ENCODE measurements at regions not wholly inside any gene's neighbourhood (a gene's known extent, or its start where the extent isn't known, plus 50 kb on each side); places are given as distances from the start of the nearest gene placed in this dataset.

DNA sequence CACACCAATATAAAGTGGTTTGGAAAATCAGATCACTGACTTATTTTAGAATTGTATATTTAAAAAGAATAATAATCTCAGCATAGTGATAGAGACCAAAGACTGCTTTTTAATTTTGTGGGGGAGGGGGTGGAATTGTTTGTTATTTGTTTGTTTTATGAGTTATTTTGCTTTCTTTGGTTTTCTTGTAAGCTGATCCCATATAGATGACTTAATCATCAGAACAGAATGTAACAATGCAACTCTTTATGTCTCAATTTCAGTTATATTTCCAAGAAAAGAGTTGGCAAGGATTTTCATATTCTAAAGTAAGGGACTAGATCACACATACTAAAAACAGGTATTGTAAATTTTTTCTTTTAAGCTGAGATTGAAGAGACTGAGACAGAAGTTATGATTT lies 984.9 kb downstream of the TLE4 start:
- Histone ChIP-seq H3K36me3 (ENCODE audit: control insufficient read depth, insufficient read depth, low read length) (no peaks in the 10 kb centered on the region), H3K27ac (ENCODE audit: low read length) (no peak overlapping the region), H3K4me1 (ENCODE audit: control insufficient read depth, insufficient read depth, low read length) (no peaks in the 10 kb centered on the region), H3K9me3 (ENCODE audit: control insufficient read depth, insufficient read depth, low read depth, low read length) (no peaks in the 10 kb centered on the region), H3K4me3 (ENCODE audit: low read depth in 2 of 2, low read length in 2 of 2) (no peak overlapping the region), H3K27me3 (ENCODE audit: control insufficient read depth, insufficient read depth, low read length) (no peaks in the 10 kb centered on the region)
- ChIA-PET CTCF (interaction anchor here (0.7 kb wide), 1 partner anchor 34 kb away, joined by 3 read pairs; no protein-coding TSS in a partner anchor), POLR2A (no interaction called here)
- DNase-seq (ENCODE audit: low read depth, low spot score) (no peak), ATAC-seq (no peak)
- intact Hi-C loops (cut with micrococcal nuclease; ENCODE audit: unreplicated experiment) = no loop called here
- BruUV-seq (replicated peaks) = no TSS peak
- in situ Hi-C loops (cut with HindIII; ENCODE audit: low pct_unique_long_range_greater_than_20kb, low sequenced_read_pairs) = no loop called here
- TF ChIP-seq SIN3A (IDR thresholded peaks at IDR 0.05; ENCODE audit: borderline replicate concordance, insufficient read depth, low read depth, low read length) (no peak), POLR2AphosphoS5 (IDR thresholded peaks at IDR 0.05; ENCODE audit: low read depth, low read length) (no peak), TCF7L2 (IDR thresholded peaks at IDR 0.05; ENCODE audit: low read depth, low read length) (no peak)
- TF ChIP-seq, protein P1, sequence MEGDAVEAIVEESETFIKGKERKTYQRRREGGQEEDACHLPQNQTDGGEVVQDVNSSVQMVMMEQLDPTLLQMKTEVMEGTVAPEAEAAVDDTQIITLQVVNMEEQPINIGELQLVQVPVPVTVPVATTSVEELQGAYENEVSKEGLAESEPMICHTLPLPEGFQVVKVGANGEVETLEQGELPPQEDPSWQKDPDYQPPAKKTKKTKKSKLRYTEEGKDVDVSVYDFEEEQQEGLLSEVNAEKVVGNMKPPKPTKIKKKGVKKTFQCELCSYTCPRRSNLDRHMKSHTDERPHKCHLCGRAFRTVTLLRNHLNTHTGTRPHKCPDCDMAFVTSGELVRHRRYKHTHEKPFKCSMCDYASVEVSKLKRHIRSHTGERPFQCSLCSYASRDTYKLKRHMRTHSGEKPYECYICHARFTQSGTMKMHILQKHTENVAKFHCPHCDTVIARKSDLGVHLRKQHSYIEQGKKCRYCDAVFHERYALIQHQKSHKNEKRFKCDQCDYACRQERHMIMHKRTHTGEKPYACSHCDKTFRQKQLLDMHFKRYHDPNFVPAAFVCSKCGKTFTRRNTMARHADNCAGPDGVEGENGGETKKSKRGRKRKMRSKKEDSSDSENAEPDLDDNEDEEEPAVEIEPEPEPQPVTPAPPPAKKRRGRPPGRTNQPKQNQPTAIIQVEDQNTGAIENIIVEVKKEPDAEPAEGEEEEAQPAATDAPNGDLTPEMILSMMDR (IDR thresholded peaks at IDR 0.05) = no peak
- TF ChIP-seq, protein P2, sequence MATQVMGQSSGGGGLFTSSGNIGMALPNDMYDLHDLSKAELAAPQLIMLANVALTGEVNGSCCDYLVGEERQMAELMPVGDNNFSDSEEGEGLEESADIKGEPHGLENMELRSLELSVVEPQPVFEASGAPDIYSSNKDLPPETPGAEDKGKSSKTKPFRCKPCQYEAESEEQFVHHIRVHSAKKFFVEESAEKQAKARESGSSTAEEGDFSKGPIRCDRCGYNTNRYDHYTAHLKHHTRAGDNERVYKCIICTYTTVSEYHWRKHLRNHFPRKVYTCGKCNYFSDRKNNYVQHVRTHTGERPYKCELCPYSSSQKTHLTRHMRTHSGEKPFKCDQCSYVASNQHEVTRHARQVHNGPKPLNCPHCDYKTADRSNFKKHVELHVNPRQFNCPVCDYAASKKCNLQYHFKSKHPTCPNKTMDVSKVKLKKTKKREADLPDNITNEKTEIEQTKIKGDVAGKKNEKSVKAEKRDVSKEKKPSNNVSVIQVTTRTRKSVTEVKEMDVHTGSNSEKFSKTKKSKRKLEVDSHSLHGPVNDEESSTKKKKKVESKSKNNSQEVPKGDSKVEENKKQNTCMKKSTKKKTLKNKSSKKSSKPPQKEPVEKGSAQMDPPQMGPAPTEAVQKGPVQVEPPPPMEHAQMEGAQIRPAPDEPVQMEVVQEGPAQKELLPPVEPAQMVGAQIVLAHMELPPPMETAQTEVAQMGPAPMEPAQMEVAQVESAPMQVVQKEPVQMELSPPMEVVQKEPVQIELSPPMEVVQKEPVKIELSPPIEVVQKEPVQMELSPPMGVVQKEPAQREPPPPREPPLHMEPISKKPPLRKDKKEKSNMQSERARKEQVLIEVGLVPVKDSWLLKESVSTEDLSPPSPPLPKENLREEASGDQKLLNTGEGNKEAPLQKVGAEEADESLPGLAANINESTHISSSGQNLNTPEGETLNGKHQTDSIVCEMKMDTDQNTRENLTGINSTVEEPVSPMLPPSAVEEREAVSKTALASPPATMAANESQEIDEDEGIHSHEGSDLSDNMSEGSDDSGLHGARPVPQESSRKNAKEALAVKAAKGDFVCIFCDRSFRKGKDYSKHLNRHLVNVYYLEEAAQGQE (IDR thresholded peaks at IDR 0.05; ENCODE audit: insufficient read depth in 1 of 2, low read depth in 2 of 2, low read length in 1 of 2) = no peak

DNA sequence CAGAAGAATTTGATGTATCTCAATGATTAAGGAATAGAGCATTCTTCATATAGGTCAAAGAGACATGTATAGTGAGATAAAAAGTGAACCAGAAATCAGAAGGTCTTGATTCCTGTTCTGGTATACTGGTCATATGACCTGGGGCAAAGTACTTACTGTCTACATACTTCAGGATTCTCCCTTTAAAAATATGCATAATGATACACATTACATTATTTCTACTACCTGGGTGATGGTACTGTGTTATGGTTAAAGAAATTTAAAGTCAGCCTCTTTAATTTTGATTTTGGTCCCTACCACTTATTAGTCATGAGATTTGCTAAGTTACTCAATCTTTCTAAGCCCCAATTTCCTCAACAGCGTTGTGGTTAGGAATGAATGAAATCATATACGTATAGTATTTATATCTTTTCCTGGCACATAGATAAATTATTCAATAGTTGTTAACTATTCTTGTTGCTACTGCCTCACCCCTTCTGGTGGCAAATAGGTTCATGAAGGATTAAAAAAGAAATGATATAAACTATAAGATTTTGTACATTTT lies 984.1 kb downstream of the TLE4 start:
- H3K27me3 ChIP-seq (ENCODE audit: control insufficient read depth, insufficient read depth, low read length) = no peaks in the 10 kb centered on the region
- BruUV-seq (replicated peaks) = no TSS peak
- in situ Hi-C loops (cut with HindIII; ENCODE audit: low pct_unique_long_range_greater_than_20kb, low sequenced_read_pairs) (no loop called here), intact Hi-C loops (cut with micrococcal nuclease; ENCODE audit: unreplicated experiment) (no loop called here)
- no peak overlapping the region for H3K27ac ChIP-seq (ENCODE audit: low read length)
- no peaks in the 10 kb centered on the region for H3K9me3 ChIP-seq (ENCODE audit: control insufficient read depth, insufficient read depth, low read depth, low read length)
- TF ChIP-seq, protein P1 (IDR thresholded peaks at IDR 0.05) = no peak
- TF ChIP-seq TCF7L2 (IDR thresholded peaks at IDR 0.05; ENCODE audit: low read depth, low read length) = no peak
- no peak for TF ChIP-seq POLR2AphosphoS5 (IDR thresholded peaks at IDR 0.05; ENCODE audit: low read depth, low read length)
- no peak for TF ChIP-seq SIN3A (IDR thresholded peaks at IDR 0.05; ENCODE audit: borderline replicate concordance, insufficient read depth, low read depth, low read length)
- TF ChIP-seq, protein P2 (IDR thresholded peaks at IDR 0.05; ENCODE audit: insufficient read depth in 1 of 2, low read depth in 2 of 2, low read length in 1 of 2) = no peak
- DNase-seq (ENCODE audit: low read depth, low spot score) (no peak), ATAC-seq (no peak)
- ChIA-PET POLR2A (no interaction called here), CTCF (interaction anchor here (0.7 kb wide), 1 partner anchor 35 kb away, joined by 3 read pairs; no protein-coding TSS in a partner anchor)
- no peak overlapping the region for H3K4me3 ChIP-seq (ENCODE audit: low read depth in 2 of 2, low read length in 2 of 2)
- H3K4me1 ChIP-seq (ENCODE audit: control insufficient read depth, insufficient read depth, low read length) = no peaks in the 10 kb centered on the region
- no peaks in the 10 kb centered on the region for H3K36me3 ChIP-seq (ENCODE audit: control insufficient read depth, insufficient read depth, low read length)

All from Panc1 (cell line).